Endothelial cell of umbilical vein (primary cell): ENCODE measurements at regions not wholly inside any gene's neighbourhood (a gene's known extent, or its start where the extent isn't known, plus 50 kb on each side); places are given as distances from the start of the nearest gene placed in this dataset.

ENCODE experiments used
- BruUV-seq: library from RNA; stranded (reverse); fragments of 400-500 nt; replicated peaks from 2 replicates; lab custom pipeline; 2021; lab: Mats Ljungman, UMichigan
- CTCF ChIA-PET: fragments of 300-600, 350-600 bp; sonication (Branson Sonifier 250); formaldehyde crosslinking; loops from one replicate; lab custom pipeline; 2021; ENCODE audit warnings: antibody characterized with exemption, inconsistent platforms; lab: Charles Lee
- POLR2A ChIA-PET: fragments of 300-600, 350-600 bp; sonication (Branson Sonifier 250); formaldehyde crosslinking; loops from one replicate; lab custom pipeline; 2021; ENCODE audit warnings: antibody characterized with exemption, inconsistent platforms; lab: Charles Lee
- DNase-seq: peaks from one replicate; pipeline ENCODE4 v3.0.0-alpha.2; 2011; ENCODE audit warnings: low read depth, low spot score
- FAIRE-seq: peaks from 2 replicates; lab custom pipeline; 2011; peaks lifted over from hg19 to GRCh38; lab: Jason Lieb, UNC
- H2AFZ ChIP-seq: 2 replicates; pipeline ENCODE4 v1.6.0; 2012; ENCODE audit warnings: low read depth, low read length, control low read depth, inconsistent platforms
- H3K27ac ChIP-seq: 2 replicates; pipeline ENCODE4 v1.5.1; 2011; ENCODE audit warnings: low read depth, mild to moderate bottlenecking, control low read depth, low read length, moderate library complexity; ENCODE audit not compliant: insufficient read depth
- H3K27me3 ChIP-seq, 2 experiments: 2 replicates each; pipeline versions ENCODE4 v1.6.0 to v1.6.1; 2011; ENCODE audit warnings: low read length in 2 of 2, mixed read lengths in 1 of 2; ENCODE audit not compliant: control insufficient read depth in 2 of 2, insufficient read depth in 2 of 2
- H3K36me3 ChIP-seq, 2 experiments: 2 replicates in 1 of 2; 3 replicates in 1 of 2; pipeline ENCODE4 v1.5.1; 2011; ENCODE audit warnings: low read length in 2 of 2, mild to moderate bottlenecking in 1 of 2, moderate library complexity in 1 of 2; ENCODE audit not compliant: control insufficient read depth in 2 of 2, insufficient read depth in 2 of 2; ENCODE audit errors: extremely low read depth in 1 of 2
- H3K4me1 ChIP-seq: 3 replicates; pipeline ENCODE4 v1.5.1; 2011; ENCODE audit warnings: mild to moderate bottlenecking, low read length; ENCODE audit not compliant: control insufficient read depth, insufficient read depth; ENCODE audit errors: extremely low read depth
- H3K4me2 ChIP-seq: 2 replicates; pipeline ENCODE4 v1.6.1; 2011; ENCODE audit warnings: low read length, control low read depth, mixed read lengths; ENCODE audit not compliant: insufficient read depth
- H3K4me3 ChIP-seq, 3 experiments: fragments of 200-600 bp in 1 of 3; sonication (generic), shearing (Covaris generic) in 1 of 3; replicated peaks in 1 of 3; 2 replicates each; pipeline ENCODE4 v1.5.1; 2011 to 2016; ENCODE audit warnings: control low read depth in 3 of 3, low read length in 3 of 3, mild to moderate bottlenecking in 2 of 3, inconsistent platforms in 1 of 3, low read depth in 1 of 3, moderate library complexity in 1 of 3; ENCODE audit not compliant: insufficient read depth in 1 of 3
- H3K79me2 ChIP-seq: 2 replicates; pipeline ENCODE4 v1.6.0; 2012; ENCODE audit warnings: low read length, inconsistent platforms; ENCODE audit not compliant: control insufficient read depth, insufficient read depth
- H3K9ac ChIP-seq: replicated peaks from 2 replicates; pipeline ENCODE3; 2011; ENCODE audit warnings: low read length, control low read depth; ENCODE audit not compliant: insufficient read depth; ENCODE audit errors: extremely low read depth
- H3K9me1 ChIP-seq: replicated peaks from 3 replicates; pipeline ENCODE4 v1.6.0; 2011; ENCODE audit warnings: mild to moderate bottlenecking, low read length; ENCODE audit not compliant: control insufficient read depth, insufficient read depth; ENCODE audit errors: extremely low read depth
- H3K9me3 ChIP-seq: replicated peaks from 2 replicates; pipeline ENCODE4 v1.5.1; 2012; ENCODE audit warnings: low read length, inconsistent platforms; ENCODE audit not compliant: control insufficient read depth, insufficient read depth
- H4K20me1 ChIP-seq: replicated peaks from 2 replicates; pipeline ENCODE3; 2011; ENCODE audit warnings: mild to moderate bottlenecking, low read length; ENCODE audit not compliant: control insufficient read depth, insufficient read depth; ENCODE audit errors: extremely low read depth
- EZH2 ChIP-seq: IDR thresholded peaks from 2 replicates; pipeline ENCODE4 v1.6.1; 2012; ENCODE audit warnings: borderline replicate concordance, low read depth, mild to moderate bottlenecking, moderate library complexity, low read length, inconsistent platforms; ENCODE audit not compliant: severe bottlenecking
- FOS ChIP-seq: IDR thresholded peaks from 2 replicates; pipeline ENCODE4 v1.6.1; 2011; ENCODE audit warnings: mild to moderate bottlenecking, low read length, moderate library complexity, borderline replicate concordance; ENCODE audit not compliant: insufficient read depth
- GATA2 ChIP-seq: IDR thresholded peaks from 2 replicates; pipeline ENCODE4 v1.7.0; 2011; ENCODE audit warnings: low read depth, mild to moderate bottlenecking, moderate library complexity, mixed read lengths, low read length; ENCODE audit not compliant: insufficient read length, insufficient read depth
- JUN ChIP-seq: IDR thresholded peaks from 2 replicates; pipeline ENCODE4 v1.6.1; 2011; ENCODE audit warnings: borderline replicate concordance, low read depth; ENCODE audit not compliant: insufficient read length, insufficient read depth
- MYC ChIP-seq: IDR thresholded peaks from one replicate; pipeline ENCODE4 v1.6.1; 2011; ENCODE audit warnings: mild to moderate bottlenecking, low read depth, low read length
- POLR2A ChIP-seq: IDR thresholded peaks from 2 replicates; pipeline ENCODE4 v1.6.1; 2012; ENCODE audit warnings: low read depth, mild to moderate bottlenecking, control low read depth, low read length
- POLR2AphosphoS5 ChIP-seq: IDR thresholded peaks from 2 replicates; pipeline ENCODE4 v1.6.1; 2012; ENCODE audit warnings: low read depth, mild to moderate bottlenecking, control low read depth, low read length, moderate library complexity; ENCODE audit not compliant: insufficient read depth
- dilution Hi-C: fragments of 300-500 bp; cut with MboI; formaldehyde crosslinking; loops from one replicate; pipeline ENCODE4 v1.15.0; 2019; ENCODE audit warnings: low sequenced_read_pairs; ENCODE audit not compliant: extremely low pct_ligation_motif_present
- intact Hi-C: fragments of 100-400 bp; cut with micrococcal nuclease; formaldehyde crosslinking; loops from one replicate; pipeline ENCODE4 v1.10.0; 2022
- TF ChIP-seq, protein P1 (sequence below), 2 donors: IDR thresholded peaks; 1 replicate in 1 of 2; 2 replicates in 1 of 2; pipeline ENCODE4 v1.5.1; 2011; ENCODE audit warnings: low read length in 2 of 2, mild to moderate bottlenecking in 2 of 2, moderate library complexity in 2 of 2, control low read depth in 1 of 2, inconsistent platforms in 1 of 2, low read depth in 1 of 2; ENCODE audit not compliant: insufficient read depth in 1 of 2; ENCODE audit errors: extremely low read depth in 1 of 2
- TF ChIP-seq, protein P2 (sequence below): IDR thresholded peaks from 2 replicates; pipeline ENCODE4 v1.6.1; 2011; ENCODE audit not compliant: insufficient read depth, insufficient read length

- ChIA-PET CTCF (no interaction called here), POLR2A (no interaction called here)
- H3K4me2 ChIP-seq = no peak overlapping the region
- H3K36me3 ChIP-seq = no peaks in the 10 kb centered on the region
- H4K20me1 ChIP-seq = no peaks in the 10 kb centered on the region
- BruUV-seq = no TSS peak
- FAIRE-seq (no peak), DNase-seq (peak; percentile 43)
- TF ChIP-seq, protein P1, sequence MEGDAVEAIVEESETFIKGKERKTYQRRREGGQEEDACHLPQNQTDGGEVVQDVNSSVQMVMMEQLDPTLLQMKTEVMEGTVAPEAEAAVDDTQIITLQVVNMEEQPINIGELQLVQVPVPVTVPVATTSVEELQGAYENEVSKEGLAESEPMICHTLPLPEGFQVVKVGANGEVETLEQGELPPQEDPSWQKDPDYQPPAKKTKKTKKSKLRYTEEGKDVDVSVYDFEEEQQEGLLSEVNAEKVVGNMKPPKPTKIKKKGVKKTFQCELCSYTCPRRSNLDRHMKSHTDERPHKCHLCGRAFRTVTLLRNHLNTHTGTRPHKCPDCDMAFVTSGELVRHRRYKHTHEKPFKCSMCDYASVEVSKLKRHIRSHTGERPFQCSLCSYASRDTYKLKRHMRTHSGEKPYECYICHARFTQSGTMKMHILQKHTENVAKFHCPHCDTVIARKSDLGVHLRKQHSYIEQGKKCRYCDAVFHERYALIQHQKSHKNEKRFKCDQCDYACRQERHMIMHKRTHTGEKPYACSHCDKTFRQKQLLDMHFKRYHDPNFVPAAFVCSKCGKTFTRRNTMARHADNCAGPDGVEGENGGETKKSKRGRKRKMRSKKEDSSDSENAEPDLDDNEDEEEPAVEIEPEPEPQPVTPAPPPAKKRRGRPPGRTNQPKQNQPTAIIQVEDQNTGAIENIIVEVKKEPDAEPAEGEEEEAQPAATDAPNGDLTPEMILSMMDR (IDR thresholded peaks at IDR 0.05; ENCODE audit: extremely low read depth in 1 of 2, insufficient read depth in 1 of 2, low read depth in 1 of 2, low read length in 2 of 2) = no peak
- no peak for TF ChIP-seq FOS
- no peak for TF ChIP-seq EZH2
- TF ChIP-seq, protein P2, sequence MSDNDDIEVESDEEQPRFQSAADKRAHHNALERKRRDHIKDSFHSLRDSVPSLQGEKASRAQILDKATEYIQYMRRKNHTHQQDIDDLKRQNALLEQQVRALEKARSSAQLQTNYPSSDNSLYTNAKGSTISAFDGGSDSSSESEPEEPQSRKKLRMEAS = no peak
- TF ChIP-seq JUN = no peak
- TF ChIP-seq MYC = no peak
- no peak for TF ChIP-seq GATA2
- no peak for TF ChIP-seq POLR2A
- no peak for TF ChIP-seq POLR2AphosphoS5
- H2AFZ ChIP-seq = no peak overlapping the region
- dilution Hi-C loops (no loop called here), intact Hi-C loops (no loop called here)
- no peaks in the 10 kb centered on the region for H3K4me1 ChIP-seq
- H3K9me1 ChIP-seq = no peaks in the 10 kb centered on the region
- H3K9me3 ChIP-seq = no peaks in the 10 kb centered on the region
- peaks cover 0 to 2% of the 10 kb centered on the region in 2 experiments for H3K27me3 ChIP-seq
- H3K9ac ChIP-seq = no peak overlapping the region
- H3K4me3 ChIP-seq = no peak overlapping the region
- H3K79me2 ChIP-seq = no peaks in the 10 kb centered on the region
- no peak overlapping the region for H3K27ac ChIP-seq
Measured at GRCh38 chr21:16983420-16983819, 529.4 kb upstream of the CXADR start.
